Osteocyte (in vitro differentiated cells): ENCODE measurements at regions not wholly inside any gene's neighbourhood (a gene's known extent, or its start where the extent isn't known, plus 50 kb on each side); places are given as distances from the start of the nearest gene placed in this dataset.
A peak's percentile ranks its signal among the peaks of the same experiment; 100 is the strongest.
"Not testable (repeated sequence)": the region's sequence is repeated elsewhere in the genome, so short reads cannot be mapped to it uniquely, and the experiment has no call there.

Experiments used
- DNase-seq: peaks from one replicate; pipeline ENCODE4 v3.0.0; 2021; ENCODE audit warnings: mixed read lengths; ENCODE audit not compliant: unreplicated experiment; ENCODE audit errors: extremely low spot score
- H3K27ac Mint-ChIP-seq: one replicate; pipeline ENCODE4 v1.8.0; 2021; ENCODE audit warnings: mild to moderate bottlenecking, mixed read lengths; ENCODE audit not compliant: unreplicated experiment
- H3K27me3 Mint-ChIP-seq: one replicate; pipeline ENCODE4 v1.8.0; 2021; ENCODE audit warnings: mixed read lengths; ENCODE audit not compliant: unreplicated experiment
- H3K36me3 Mint-ChIP-seq: one replicate; pipeline ENCODE4 v1.8.0; 2021; ENCODE audit warnings: mixed read lengths; ENCODE audit not compliant: unreplicated experiment
- H3K4me1 Mint-ChIP-seq: one replicate; pipeline ENCODE4 v1.8.0; 2021; ENCODE audit warnings: mixed read lengths; ENCODE audit not compliant: unreplicated experiment
- H3K4me3 Mint-ChIP-seq: one replicate; pipeline ENCODE4 v1.8.0; 2021; ENCODE audit warnings: mild to moderate bottlenecking, moderate library complexity, mixed read lengths; ENCODE audit not compliant: unreplicated experiment
- H3K9me3 Mint-ChIP-seq: one replicate; pipeline ENCODE4 v1.8.0; 2021; ENCODE audit warnings: mixed read lengths; ENCODE audit not compliant: unreplicated experiment
- TF ChIP-seq, protein P1 (sequence below): fragments of 200-600 bp; sonication (generic); IDR thresholded peaks from 2 replicates; pipeline ENCODE4 v1.5.0; 2021; ENCODE audit warnings: antibody characterized with exemption, mild to moderate bottlenecking, moderate library complexity

DNA sequence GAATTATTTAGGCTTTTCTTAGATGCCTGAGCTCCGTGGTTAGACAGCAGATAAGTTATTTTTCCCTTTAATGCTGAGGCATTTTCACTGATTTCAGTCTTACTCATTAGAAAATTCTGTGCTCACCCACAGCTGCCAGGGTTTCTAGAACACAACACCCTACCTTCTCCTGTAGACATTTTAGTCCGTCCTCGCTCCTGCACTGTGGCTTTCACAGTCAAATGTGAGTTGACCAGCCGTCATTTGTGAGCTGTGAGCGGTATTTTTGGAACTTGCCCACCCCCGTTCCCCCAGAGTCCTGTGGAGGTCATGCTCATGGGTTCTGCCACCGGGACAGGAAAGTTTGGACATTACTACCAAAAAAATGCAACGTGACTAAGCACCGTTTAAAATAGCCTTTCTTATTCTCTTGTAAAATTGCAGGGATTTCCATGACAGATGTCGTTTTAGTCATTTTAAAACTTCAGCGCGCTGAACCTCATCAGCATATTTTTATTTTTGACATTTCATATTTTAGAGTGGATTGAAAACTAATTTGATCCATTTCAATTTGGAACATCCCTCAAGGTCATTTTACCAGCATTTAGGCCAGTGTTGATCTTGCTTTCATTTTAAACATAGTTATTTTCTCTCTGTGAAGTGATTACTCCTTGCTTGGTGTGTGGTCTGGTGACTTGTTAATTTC is 249.6 kb upstream of the PLGLB2 start:
- not testable (repeated sequence) for H3K36me3 Mint-ChIP-seq, H3K4me3 Mint-ChIP-seq, DNase-seq, H3K9me3 Mint-ChIP-seq, H3K27me3 Mint-ChIP-seq
- peaks cover 17% of the 10 kb centered on the region for H3K4me1 Mint-ChIP-seq
- peak overlapping the region; percentile 86 for H3K27ac Mint-ChIP-seq

DNA sequence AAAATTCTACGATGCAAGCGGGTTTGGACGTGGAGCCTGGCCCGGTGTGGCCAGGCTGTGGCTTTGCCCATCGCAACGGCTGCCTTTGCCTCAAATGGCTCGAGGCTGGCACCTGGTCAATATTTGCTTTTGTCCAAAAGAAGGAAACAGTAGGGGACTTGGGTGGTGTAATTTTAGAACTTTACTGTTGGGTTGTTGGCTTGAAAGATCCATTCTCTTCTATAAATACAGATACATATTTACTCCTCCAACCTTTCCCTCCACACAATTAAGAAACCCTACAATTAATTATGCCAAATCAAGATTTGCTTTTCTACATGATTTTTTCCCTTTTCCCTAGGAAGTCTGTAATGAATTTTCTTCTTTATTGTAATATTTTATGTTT is 249.0 kb upstream of the PLGLB2 start:
- not testable (repeated sequence) for H3K9me3 Mint-ChIP-seq, DNase-seq, H3K36me3 Mint-ChIP-seq, H3K27me3 Mint-ChIP-seq, H3K4me3 Mint-ChIP-seq
- peak overlapping the region; percentile 44 for H3K27ac Mint-ChIP-seq
- peaks cover 17% of the 10 kb centered on the region for H3K4me1 Mint-ChIP-seq

DNA sequence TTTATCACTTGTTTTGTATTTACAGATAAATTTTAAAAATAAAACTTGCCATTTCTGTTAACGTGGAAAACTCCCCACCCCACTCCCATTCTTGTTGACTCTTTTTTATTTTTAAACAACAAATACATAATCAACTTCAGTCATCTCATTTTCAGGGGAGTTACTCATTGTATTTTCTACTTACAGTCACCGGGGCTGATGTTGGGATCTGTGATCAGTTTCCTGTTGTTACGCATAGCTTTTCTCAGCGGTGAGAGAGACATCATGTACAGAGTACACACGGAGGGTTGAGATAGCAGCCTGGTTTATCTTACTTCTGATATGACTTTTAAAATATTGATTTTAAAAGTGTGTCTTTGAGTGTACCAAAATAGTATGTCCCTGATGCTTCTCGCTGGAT is 248.0 kb upstream of the PLGLB2 start:
- not testable (repeated sequence) for DNase-seq

DNA sequence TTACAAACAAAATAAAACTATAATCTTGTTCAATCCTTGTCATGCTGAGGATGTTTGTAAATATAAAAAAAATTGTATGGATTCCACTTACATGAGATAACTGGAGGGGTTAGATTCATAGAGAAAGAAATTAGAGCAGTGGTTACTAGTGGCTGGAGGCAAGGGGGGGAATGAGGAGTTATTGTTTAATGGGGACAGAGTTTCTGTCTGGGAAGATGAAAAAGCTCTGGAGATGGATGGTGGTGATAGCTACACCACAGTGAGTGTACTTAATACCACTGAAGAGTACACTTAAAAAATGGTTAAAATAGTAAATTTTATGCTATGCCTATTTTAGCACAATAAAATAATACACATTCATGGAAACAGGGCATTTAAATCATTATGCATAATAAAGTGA is 247.5 kb upstream of the PLGLB2 start:
- Mint-ChIP-seq H3K4me1 (peaks cover 11% of the 10 kb centered on the region), H3K27ac (peak overlapping the region; percentile 91), H3K4me3 (peak overlapping the region; percentile 52)
- DNase-seq, H3K9me3 Mint-ChIP-seq, H3K36me3 Mint-ChIP-seq, H3K27me3 Mint-ChIP-seq: not testable (repeated sequence)

More for the DNA sequence above, 248.0 kb upstream of the PLGLB2 start:
- H3K4me1 Mint-ChIP-seq = peaks cover 14% of the 10 kb centered on the region
- H3K4me3 Mint-ChIP-seq, H3K36me3 Mint-ChIP-seq, H3K9me3 Mint-ChIP-seq, H3K27me3 Mint-ChIP-seq: not testable (repeated sequence)
- peak overlapping the region; percentile 91 for H3K27ac Mint-ChIP-seq

DNA sequence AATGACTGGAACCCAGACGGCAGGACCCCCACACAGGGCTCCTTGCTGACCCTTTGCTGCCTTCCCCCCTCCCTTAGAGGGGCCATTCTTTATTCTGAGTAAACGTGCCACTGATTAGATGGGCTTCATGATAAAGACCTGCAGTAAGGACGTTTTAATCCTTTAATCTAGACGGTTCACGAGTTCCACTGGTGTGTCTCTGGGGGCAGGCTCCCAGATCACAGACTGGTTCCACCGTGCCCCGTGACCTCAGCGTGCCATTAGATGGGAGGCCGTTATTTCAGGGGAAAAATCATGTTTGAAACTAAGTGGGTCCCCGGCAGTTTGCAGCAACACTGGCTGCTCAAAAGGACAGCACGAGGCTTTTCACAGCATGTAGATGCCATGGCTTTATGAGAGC is 246.9 kb upstream of the PLGLB2 start:
- peak overlapping the region; percentile 41 for H3K27ac Mint-ChIP-seq
- DNase-seq, H3K36me3 Mint-ChIP-seq, H3K4me3 Mint-ChIP-seq, H3K27me3 Mint-ChIP-seq, H3K9me3 Mint-ChIP-seq: not testable (repeated sequence)
- H3K4me1 Mint-ChIP-seq = peaks cover 11% of the 10 kb centered on the region

DNA sequence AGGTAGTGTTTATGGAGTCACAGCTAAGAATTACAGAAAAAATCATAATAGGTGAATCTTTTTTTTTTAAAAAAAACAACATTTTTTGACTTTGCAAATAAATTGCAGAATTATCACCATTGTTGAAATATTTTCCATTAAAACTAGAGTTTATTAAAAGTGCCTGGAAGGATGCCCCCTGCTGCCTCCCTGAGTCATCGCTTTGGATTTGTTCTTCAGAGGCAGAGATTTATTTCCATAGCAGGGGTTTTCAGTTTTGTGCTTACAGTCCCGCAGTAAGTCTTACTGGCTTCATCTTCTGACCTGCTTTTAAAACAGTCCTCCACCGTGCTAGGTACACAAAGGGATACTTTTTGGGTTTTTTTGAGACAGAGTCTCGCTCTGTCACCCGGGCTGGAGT is 244.9 kb upstream of the PLGLB2 start:
- H3K27me3 Mint-ChIP-seq, H3K9me3 Mint-ChIP-seq, H3K36me3 Mint-ChIP-seq, H3K4me3 Mint-ChIP-seq, H3K27ac Mint-ChIP-seq, DNase-seq: not testable (repeated sequence)
- TF ChIP-seq, protein P1, sequence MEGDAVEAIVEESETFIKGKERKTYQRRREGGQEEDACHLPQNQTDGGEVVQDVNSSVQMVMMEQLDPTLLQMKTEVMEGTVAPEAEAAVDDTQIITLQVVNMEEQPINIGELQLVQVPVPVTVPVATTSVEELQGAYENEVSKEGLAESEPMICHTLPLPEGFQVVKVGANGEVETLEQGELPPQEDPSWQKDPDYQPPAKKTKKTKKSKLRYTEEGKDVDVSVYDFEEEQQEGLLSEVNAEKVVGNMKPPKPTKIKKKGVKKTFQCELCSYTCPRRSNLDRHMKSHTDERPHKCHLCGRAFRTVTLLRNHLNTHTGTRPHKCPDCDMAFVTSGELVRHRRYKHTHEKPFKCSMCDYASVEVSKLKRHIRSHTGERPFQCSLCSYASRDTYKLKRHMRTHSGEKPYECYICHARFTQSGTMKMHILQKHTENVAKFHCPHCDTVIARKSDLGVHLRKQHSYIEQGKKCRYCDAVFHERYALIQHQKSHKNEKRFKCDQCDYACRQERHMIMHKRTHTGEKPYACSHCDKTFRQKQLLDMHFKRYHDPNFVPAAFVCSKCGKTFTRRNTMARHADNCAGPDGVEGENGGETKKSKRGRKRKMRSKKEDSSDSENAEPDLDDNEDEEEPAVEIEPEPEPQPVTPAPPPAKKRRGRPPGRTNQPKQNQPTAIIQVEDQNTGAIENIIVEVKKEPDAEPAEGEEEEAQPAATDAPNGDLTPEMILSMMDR = peak; percentile 42
- H3K4me1 Mint-ChIP-seq = peaks cover 11% of the 10 kb centered on the region

DNA sequence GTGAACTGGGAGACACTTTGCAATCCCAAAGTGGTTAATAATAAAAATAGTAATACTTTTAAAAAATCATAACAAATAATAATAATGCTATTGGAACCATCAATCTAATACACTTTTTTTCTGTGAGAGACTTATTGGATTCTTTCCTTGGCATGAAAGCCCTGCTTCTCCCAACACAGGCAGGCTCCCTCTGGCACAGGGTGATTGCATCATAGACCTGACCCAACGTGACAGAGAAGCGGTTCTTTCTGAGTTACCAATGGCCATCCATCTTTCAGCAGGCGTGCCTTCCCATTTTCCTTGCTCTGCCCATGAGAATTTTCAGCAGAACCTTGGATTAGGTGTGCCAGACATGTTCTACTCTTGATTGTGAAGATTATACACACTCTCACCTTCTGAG is 242.6 kb upstream of the PLGLB2 start:
- not testable (repeated sequence) for H3K9me3 Mint-ChIP-seq, H3K27me3 Mint-ChIP-seq
- H3K4me1 Mint-ChIP-seq = peaks cover 12% of the 10 kb centered on the region

DNA sequence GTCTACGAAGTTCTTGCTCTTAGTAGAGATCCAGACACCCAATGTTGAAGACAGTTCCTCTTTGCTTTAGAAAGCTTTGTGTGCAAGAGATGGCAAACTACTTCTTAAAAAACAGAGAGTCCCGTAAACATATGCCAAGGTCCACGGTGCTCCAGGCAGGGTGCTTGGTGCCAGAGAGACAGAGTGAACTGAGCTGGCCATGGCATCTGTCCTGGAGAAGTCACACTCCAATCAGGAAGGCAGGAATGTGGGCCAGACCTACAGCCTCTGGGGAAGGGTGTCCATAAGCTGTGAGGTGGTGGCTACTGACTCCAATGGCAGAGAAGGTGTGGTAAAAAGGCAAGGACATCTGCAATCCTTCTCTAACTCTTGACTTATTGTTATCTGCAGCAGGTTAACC is 242.0 kb upstream of the PLGLB2 start:
- H3K4me3 Mint-ChIP-seq, H3K9me3 Mint-ChIP-seq, H3K27ac Mint-ChIP-seq, DNase-seq, H3K36me3 Mint-ChIP-seq, H3K27me3 Mint-ChIP-seq: not testable (repeated sequence)
- H3K4me1 Mint-ChIP-seq = peaks cover 10% of the 10 kb centered on the region

More for the DNA sequence above, 242.6 kb upstream of the PLGLB2 start:
- H3K27ac Mint-ChIP-seq, H3K4me3 Mint-ChIP-seq, H3K36me3 Mint-ChIP-seq, DNase-seq: not testable (repeated sequence)

DNA sequence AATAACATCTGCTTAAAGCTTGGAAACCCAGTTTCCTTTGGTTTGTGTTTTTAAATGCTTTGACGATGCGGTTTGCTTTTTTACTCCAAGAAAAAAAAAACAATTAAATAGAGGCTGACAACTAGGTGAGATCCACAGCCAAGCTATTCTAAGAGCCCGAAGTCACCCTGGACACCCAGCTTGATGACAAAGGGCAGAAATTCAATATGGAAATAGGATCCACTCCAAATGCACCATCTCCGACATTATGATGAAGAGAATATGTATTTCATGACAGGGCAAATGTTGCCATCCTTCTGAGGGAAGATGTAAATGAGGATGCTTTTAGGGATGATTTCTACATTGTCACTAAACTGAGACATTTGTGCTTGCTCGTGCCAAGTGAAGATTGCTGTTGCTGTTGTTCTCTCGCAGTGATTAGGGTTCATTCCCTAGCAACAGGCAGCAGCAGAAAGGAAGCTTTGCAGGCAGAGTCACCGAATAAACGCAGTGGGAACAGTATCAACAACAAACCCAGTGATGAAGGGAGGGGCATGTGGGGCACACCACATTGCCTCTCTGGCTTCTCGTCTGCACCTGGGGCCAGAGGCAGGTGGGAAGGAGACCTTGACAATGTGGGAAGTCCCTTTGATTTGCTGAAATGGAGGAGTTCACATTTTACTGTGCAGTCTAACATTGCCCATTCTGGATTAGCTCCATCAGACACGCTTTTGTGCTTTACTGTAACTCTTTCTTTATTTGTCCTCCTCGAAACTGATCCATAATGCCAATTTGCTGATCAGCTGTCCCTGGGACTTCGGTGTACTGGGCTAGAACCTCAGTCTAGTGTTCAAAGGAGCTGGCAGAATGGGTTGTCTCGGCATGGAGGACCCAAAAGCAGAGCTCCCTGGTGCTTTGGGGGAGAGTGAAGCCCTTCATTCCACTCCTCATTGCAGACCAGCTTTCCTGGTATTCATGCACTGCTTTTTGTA is 240.2 kb upstream of the PLGLB2 start:
- not testable (repeated sequence) for H3K9me3 Mint-ChIP-seq, H3K27me3 Mint-ChIP-seq, H3K4me3 Mint-ChIP-seq

DNA sequence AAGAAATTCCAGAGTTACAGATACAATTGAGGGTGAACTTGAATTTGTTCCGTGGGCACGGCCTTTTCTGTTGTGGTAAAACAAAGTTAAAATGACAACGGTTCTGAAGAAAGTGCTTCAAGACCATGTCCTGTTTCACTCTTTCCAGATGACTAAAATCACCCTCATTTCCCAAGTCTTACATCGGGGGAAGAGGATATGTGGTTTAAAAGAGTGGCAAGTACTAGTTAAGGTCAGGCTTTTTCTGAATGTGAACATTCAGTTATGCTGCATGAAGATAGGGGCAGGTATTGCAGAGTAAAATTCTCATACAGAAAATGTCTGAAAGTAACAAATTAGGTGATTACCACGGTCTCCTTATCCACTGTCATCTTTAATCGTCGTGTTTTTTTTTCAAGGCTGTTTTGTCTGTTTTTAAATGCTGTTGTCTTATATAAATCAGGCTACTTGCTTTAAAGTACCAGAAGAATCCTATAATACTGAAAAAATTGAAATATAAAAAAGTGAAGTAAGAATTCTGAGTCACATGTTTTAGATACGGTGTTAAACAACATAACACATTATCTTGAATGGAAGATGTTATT is 236.6 kb upstream of the PLGLB2 start:
- H3K27me3 Mint-ChIP-seq, DNase-seq, H3K9me3 Mint-ChIP-seq, H3K36me3 Mint-ChIP-seq, H3K4me3 Mint-ChIP-seq: not testable (repeated sequence)
- peaks cover 20% of the 10 kb centered on the region for H3K4me1 Mint-ChIP-seq
- H3K27ac Mint-ChIP-seq = peak overlapping the region; percentile 70

More for the DNA sequence above, 240.2 kb upstream of the PLGLB2 start:
- not testable (repeated sequence) for H3K36me3 Mint-ChIP-seq, DNase-seq
- Mint-ChIP-seq H3K4me1 (peaks cover 14% of the 10 kb centered on the region), H3K27ac (peak overlapping the region; percentile 68)
